HEK293T (cell line): ENCODE measurements at regions not wholly inside any gene's neighbourhood (a gene's known extent, or its start where the extent isn't known, plus 50 kb on each side); places are given as distances from the start of the nearest gene placed in this dataset.

Experiments used
- BHLHE40 ChIP-seq: fragments of 450-650 bp; IDR thresholded peaks from 2 replicates; pipeline ENCODE4 v1.6.1; 2016; ENCODE audit warnings: mild to moderate bottlenecking, moderate library complexity, borderline replicate concordance
- FOXA1 ChIP-seq: fragments of 450-650 bp; IDR thresholded peaks from 2 replicates; pipeline ENCODE4 v1.6.1; 2016; ENCODE audit warnings: mild to moderate bottlenecking
- SP1 ChIP-seq: fragments of 450-650 bp; IDR thresholded peaks from 2 replicates; pipeline ENCODE4 v1.6.1; 2017
- ZNF384 ChIP-seq: fragments of 450-650 bp; IDR thresholded peaks from 2 replicates; pipeline ENCODE4 v1.6.1; 2016

DNA sequence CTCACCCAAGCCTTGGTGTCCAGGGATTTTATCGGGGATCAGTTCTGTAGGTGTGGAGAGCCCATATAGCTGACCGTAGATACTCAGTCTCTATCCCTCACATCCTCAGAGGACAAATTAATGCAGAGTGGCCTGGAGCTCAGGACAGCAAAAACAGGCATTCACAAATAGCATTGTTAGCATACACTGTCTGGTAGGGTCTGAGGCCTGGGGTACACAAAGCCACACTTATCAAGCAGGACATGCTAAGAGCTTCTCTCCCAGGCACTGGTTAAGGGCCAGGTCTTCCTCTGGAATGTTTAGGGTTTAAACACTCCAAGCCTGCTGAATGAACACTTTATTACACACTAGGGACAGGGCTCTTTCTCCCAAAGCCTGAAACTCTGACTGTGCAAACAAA lies 253.2 kb downstream of the NEDD1 start:
- TF ChIP-seq ZNF384 (no peak), BHLHE40 (no peak), SP1 (no peak), FOXA1 (no peak)
